GM23338 (cell line): ENCODE measurements at regions not wholly inside any gene's neighbourhood (a gene's known extent, or its start where the extent isn't known, plus 50 kb on each side); places are given as distances from the start of the nearest gene placed in this dataset.

Experiments
- ATAC-seq: fragments of 200-7000 bp; cut with Tn5 transposase; 3 replicates; pipeline ENCODE4 v1.9.1; 2020
- DNase-seq: peaks from one replicate; pipeline ENCODE4 v3.0.0-alpha.2; 2015; ENCODE audit warnings: low spot score
- H2AFZ ChIP-seq: fragments of 200-600 bp; sonication (generic); 2 replicates; pipeline ENCODE4 v1.8.0; 2016; ENCODE audit warnings: antibody characterized with exemption, mild to moderate bottlenecking, moderate library complexity
- H3F3A ChIP-seq: fragments of 200-600 bp; sonication (generic); replicated peaks from 2 replicates; pipeline ENCODE4 v1.8.0; 2017; ENCODE audit warnings: antibody characterized with exemption, mixed run types, low read depth
- H3K27ac ChIP-seq: fragments of 200-600 bp; sonication (generic); 2 replicates; pipeline ENCODE4 v1.6.1; 2016; ENCODE audit warnings: low read depth
- H3K27me3 ChIP-seq: fragments of 200-600 bp; sonication (generic); 2 replicates; pipeline ENCODE4 v1.8.0; 2016; ENCODE audit warnings: mild to moderate bottlenecking, mixed run types, moderate library complexity; ENCODE audit not compliant: insufficient read depth
- H3K36me3 ChIP-seq: fragments of 200-600 bp; sonication (generic); 2 replicates; pipeline ENCODE4 v1.8.0; 2016; ENCODE audit warnings: mild to moderate bottlenecking; ENCODE audit not compliant: insufficient read depth
- H3K4me1 ChIP-seq: fragments of 200-600 bp; sonication (generic); 2 replicates; pipeline ENCODE4 v1.8.0; 2016; ENCODE audit warnings: mild to moderate bottlenecking, moderate library complexity; ENCODE audit not compliant: insufficient read depth
- H3K4me2 ChIP-seq: fragments of 200-600 bp; sonication (generic); 2 replicates; pipeline ENCODE4 v1.7.1; 2017; ENCODE audit warnings: mixed run types
- H3K4me3 ChIP-seq: fragments of 200-600 bp; sonication (generic); 2 replicates; pipeline ENCODE4 v1.6.1; 2016; ENCODE audit warnings: mixed run types
- H3K79me2 ChIP-seq: fragments of 200-600 bp; sonication (generic); replicated peaks from 2 replicates; pipeline ENCODE4 v1.8.0; 2017; ENCODE audit warnings: mild to moderate bottlenecking; ENCODE audit not compliant: insufficient read depth
- H3K9me2 ChIP-seq: fragments of 200-600 bp; sonication (generic); 2 replicates; pipeline ENCODE4 v1.8.0; 2017; ENCODE audit not compliant: insufficient read depth
- H4K20me1 ChIP-seq: fragments of 200-600 bp; sonication (generic); replicated peaks from 2 replicates; pipeline ENCODE4 v1.8.0; 2017; ENCODE audit warnings: mild to moderate bottlenecking; ENCODE audit not compliant: insufficient read depth
- H3K27ac Mint-ChIP-seq: 2 replicates; pipeline ENCODE4 v1.8.0; 2020; ENCODE audit warnings: inconsistent platforms, mild to moderate bottlenecking, moderate library complexity, mixed read lengths
- H3K27me3 Mint-ChIP-seq: 3 replicates; pipeline ENCODE4 v1.8.0; 2022; ENCODE audit warnings: low read depth, mild to moderate bottlenecking, moderate library complexity, mixed read lengths, inconsistent platforms; ENCODE audit not compliant: insufficient read depth, poor library complexity
- H3K36me3 Mint-ChIP-seq: 3 replicates; pipeline ENCODE4 v1.8.0; 2021; ENCODE audit warnings: low read depth, mild to moderate bottlenecking, inconsistent platforms, moderate library complexity, mixed read lengths
- H3K4me1 Mint-ChIP-seq: 3 replicates; pipeline ENCODE4 v1.8.0; 2020; ENCODE audit warnings: mild to moderate bottlenecking, inconsistent platforms, mixed read lengths
- H3K4me3 Mint-ChIP-seq: 3 replicates; pipeline ENCODE4 v1.8.0; 2021; ENCODE audit warnings: moderate library complexity, mild to moderate bottlenecking, inconsistent platforms, mixed read lengths
- H3K9me3 Mint-ChIP-seq: 3 replicates; pipeline ENCODE4 v1.8.0; 2020; ENCODE audit warnings: moderate library complexity, mild to moderate bottlenecking, inconsistent platforms, mixed read lengths
- CREB1 ChIP-seq: fragments of 250-450 bp; sonication (Bioruptor Pico); IDR thresholded peaks from 2 replicates; pipeline ENCODE4 v1.5.0; 2020; ENCODE audit warnings: low read depth, mild to moderate bottlenecking, moderate library complexity
- CTCF ChIP-seq, 2 experiments: fragments of 200-600 bp in 1 of 2; sonication (generic) in 1 of 2; conservative IDR thresholded peaks; 2 replicates each; pipeline versions ENCODE4 v1.5.1 to v1.6.1; 2016 to 2017; ENCODE audit warnings: antibody characterized with exemption in 2 of 2, low read depth in 2 of 2, mild to moderate bottlenecking in 2 of 2, moderate library complexity in 1 of 2
- ETS1 ChIP-seq: IDR thresholded peaks from 2 replicates; pipeline ENCODE4 v1.6.1; 2016; ENCODE audit warnings: antibody characterized with exemption
- EZH2 ChIP-seq: fragments of 200-600 bp; sonication (generic); IDR thresholded peaks from one replicate; pipeline ENCODE4 v1.8.0; 2017; ENCODE audit warnings: antibody characterized with exemption, mild to moderate bottlenecking, low read depth; ENCODE audit not compliant: unreplicated experiment
- EZH2phosphoT487 ChIP-seq: fragments of 200-600 bp; sonication (generic); IDR thresholded peaks from one replicate; pipeline ENCODE4 v1.8.1; 2018; ENCODE audit warnings: antibody characterized with exemption; ENCODE audit not compliant: unreplicated experiment
- JUNB ChIP-seq: IDR thresholded peaks from one replicate; pipeline ENCODE4 v1.6.1; 2016; ENCODE audit warnings: antibody characterized with exemption; ENCODE audit not compliant: unreplicated experiment
- NANOG ChIP-seq: IDR thresholded peaks from 2 replicates; pipeline ENCODE4 v1.6.1; 2016; ENCODE audit warnings: antibody characterized with exemption, borderline replicate concordance
- POLR2AphosphoS5 ChIP-seq: IDR thresholded peaks from 2 replicates; pipeline ENCODE4 v1.6.1; 2016; ENCODE audit warnings: antibody characterized with exemption, low read depth
- REST ChIP-seq: IDR thresholded peaks from one replicate; pipeline ENCODE4 v1.6.1; 2018; ENCODE audit warnings: antibody characterized with exemption; ENCODE audit not compliant: unreplicated experiment
- STAT1 ChIP-seq: IDR thresholded peaks from one replicate; pipeline ENCODE4 v1.6.1; 2016; ENCODE audit warnings: antibody characterized with exemption; ENCODE audit not compliant: unreplicated experiment
- ZNF114 ChIP-seq: fragments of 250-450 bp; sonication (Bioruptor Pico); IDR thresholded peaks from 2 replicates; pipeline ENCODE4 v1.5.0; 2020; ENCODE audit warnings: mild to moderate bottlenecking, moderate library complexity
- ZNF331 ChIP-seq: fragments of 250-450 bp; sonication (Bioruptor Pico); IDR thresholded peaks from 2 replicates; pipeline ENCODE4 v1.5.0; 2020; ENCODE audit warnings: low read depth, mild to moderate bottlenecking, moderate library complexity
- ZNF462 ChIP-seq: fragments of 250-450 bp; sonication (Bioruptor Pico); IDR thresholded peaks from 2 replicates; pipeline ENCODE4 v1.5.0; 2020; ENCODE audit warnings: mild to moderate bottlenecking, moderate library complexity

GRCh38 chr3:154936196-154936595, 143.9 kb upstream of the MME start:
- no peak overlapping the region for H2AFZ ChIP-seq
- H3K27ac ChIP-seq = no peak overlapping the region
- Mint-ChIP-seq H3K27ac (no peak overlapping the region), H3K4me1 (no peaks in the 10 kb centered on the region), H3K27me3 (peaks cover 2% of the 10 kb centered on the region), H3K4me3 (no peak overlapping the region), H3K9me3 (peaks cover 2% of the 10 kb centered on the region; the same call in 1 of the 3 replicates), H3K36me3 (peaks cover 2% of the 10 kb centered on the region; the same call in 1 of the 3 replicates)
- no peaks in the 10 kb centered on the region for H3K27me3 ChIP-seq
- H3K79me2 ChIP-seq = no peaks in the 10 kb centered on the region
- H4K20me1 ChIP-seq = no peaks in the 10 kb centered on the region
- H3K36me3 ChIP-seq = no peaks in the 10 kb centered on the region
- H3K9me2 ChIP-seq = no peaks in the 10 kb centered on the region; the same call in 1 of the 2 replicates
- DNase-seq (no peak), ATAC-seq (no peak)
- no peak overlapping the region for H3K4me3 ChIP-seq
- no peaks in the 10 kb centered on the region for H3F3A ChIP-seq
- no peak overlapping the region for H3K4me2 ChIP-seq
- no peaks in the 10 kb centered on the region for H3K4me1 ChIP-seq
- no peak for TF ChIP-seq CREB1 (CRISPR knock-in tag)
- no peak for TF ChIP-seq ZNF331 (CRISPR knock-in tag)
- TF ChIP-seq ETS1 = no peak
- no peak for TF ChIP-seq ZNF114 (CRISPR knock-in tag)
- TF ChIP-seq ZNF462 (CRISPR knock-in tag) = no peak
- no peak for TF ChIP-seq EZH2
- no peak for TF ChIP-seq CTCF (conservative IDR thresholded peaks at IDR 0.05; ENCODE audit: low read depth in 2 of 2)
- no peak for TF ChIP-seq EZH2phosphoT487
- TF ChIP-seq REST = no peak
- TF ChIP-seq JUNB = no peak
- TF ChIP-seq POLR2AphosphoS5 = no peak
- no peak for TF ChIP-seq STAT1
- no peak for TF ChIP-seq NANOG
